NB4 (cell line): ENCODE measurements at regions not wholly inside any gene's neighbourhood (a gene's known extent, or its start where the extent isn't known, plus 50 kb on each side); places are given as distances from the start of the nearest gene placed in this dataset.

Experiments used
- DNase-seq: peaks from one replicate; pipeline ENCODE4 v3.0.0; 2010; ENCODE audit warnings: low read depth
- H3K4me3 ChIP-seq: one replicate; pipeline ENCODE4 v1.5.1; 2011; ENCODE audit warnings: mild to moderate bottlenecking, low read depth, low read length, moderate library complexity
- MYC ChIP-seq: IDR thresholded peaks from 2 replicates; pipeline ENCODE4 v1.6.1; 2011; ENCODE audit warnings: low read depth, low read length
- POLR2A ChIP-seq: IDR thresholded peaks from 2 replicates; pipeline ENCODE4 v1.6.1; 2011; ENCODE audit warnings: mild to moderate bottlenecking; ENCODE audit not compliant: insufficient read length; ENCODE audit errors: extremely low read depth
- TF ChIP-seq, protein P1 (sequence below): IDR thresholded peaks from one replicate; pipeline ENCODE4 v1.5.1; 2012; ENCODE audit warnings: low read depth, low read length
- TF ChIP-seq, protein P2 (sequence below): IDR thresholded peaks from 2 replicates; pipeline ENCODE4 v1.6.1; 2011; ENCODE audit warnings: low read depth, low read length

DNA sequence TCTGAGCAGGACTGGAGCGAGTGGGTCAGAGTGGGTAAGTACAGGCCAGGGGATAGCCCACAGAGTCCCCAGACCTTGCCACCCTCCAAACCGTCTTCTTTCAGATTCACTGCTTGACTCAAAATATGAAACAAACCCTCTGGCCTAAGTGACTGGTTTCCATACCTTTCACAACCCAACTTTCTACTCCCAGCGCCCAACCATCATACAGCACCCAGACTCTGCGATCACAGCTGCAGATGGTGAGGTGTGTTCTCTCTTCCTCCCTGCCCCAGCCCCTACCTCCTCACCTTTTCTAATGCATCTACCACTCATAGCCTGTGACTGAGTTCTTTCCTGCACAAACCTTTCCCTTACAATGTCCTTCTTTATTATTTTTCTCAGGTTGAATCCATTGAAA, 92.0 kb upstream of the CELF2 start:
- TF ChIP-seq, protein P1, sequence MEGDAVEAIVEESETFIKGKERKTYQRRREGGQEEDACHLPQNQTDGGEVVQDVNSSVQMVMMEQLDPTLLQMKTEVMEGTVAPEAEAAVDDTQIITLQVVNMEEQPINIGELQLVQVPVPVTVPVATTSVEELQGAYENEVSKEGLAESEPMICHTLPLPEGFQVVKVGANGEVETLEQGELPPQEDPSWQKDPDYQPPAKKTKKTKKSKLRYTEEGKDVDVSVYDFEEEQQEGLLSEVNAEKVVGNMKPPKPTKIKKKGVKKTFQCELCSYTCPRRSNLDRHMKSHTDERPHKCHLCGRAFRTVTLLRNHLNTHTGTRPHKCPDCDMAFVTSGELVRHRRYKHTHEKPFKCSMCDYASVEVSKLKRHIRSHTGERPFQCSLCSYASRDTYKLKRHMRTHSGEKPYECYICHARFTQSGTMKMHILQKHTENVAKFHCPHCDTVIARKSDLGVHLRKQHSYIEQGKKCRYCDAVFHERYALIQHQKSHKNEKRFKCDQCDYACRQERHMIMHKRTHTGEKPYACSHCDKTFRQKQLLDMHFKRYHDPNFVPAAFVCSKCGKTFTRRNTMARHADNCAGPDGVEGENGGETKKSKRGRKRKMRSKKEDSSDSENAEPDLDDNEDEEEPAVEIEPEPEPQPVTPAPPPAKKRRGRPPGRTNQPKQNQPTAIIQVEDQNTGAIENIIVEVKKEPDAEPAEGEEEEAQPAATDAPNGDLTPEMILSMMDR: no peak
- TF ChIP-seq, protein P2, sequence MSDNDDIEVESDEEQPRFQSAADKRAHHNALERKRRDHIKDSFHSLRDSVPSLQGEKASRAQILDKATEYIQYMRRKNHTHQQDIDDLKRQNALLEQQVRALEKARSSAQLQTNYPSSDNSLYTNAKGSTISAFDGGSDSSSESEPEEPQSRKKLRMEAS: no peak
- no peak for TF ChIP-seq POLR2A
- no peak for TF ChIP-seq MYC
- DNase-seq: no peak
- H3K4me3 ChIP-seq: no peak overlapping the region

DNA sequence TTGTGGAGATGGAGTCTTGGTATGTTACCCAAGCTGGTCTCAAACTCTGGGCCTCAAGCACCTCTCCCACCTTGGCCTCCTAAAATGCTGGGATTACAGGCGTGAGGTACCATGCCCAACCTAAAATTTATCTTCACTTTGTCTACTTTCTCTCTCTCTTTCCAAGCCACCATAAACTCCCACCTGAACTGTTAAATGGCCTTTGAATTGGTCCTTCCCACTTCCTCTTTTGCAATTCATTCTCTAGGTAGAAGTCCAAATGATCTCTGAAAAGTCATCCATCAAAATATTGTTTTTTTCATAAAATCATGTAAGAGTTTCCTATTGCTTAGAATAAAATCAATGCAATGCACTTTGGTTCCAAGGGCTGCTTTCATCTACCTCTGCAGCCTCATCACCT, 90.1 kb upstream of the CELF2 start:
- H3K4me3 ChIP-seq: no peak overlapping the region

DNA sequence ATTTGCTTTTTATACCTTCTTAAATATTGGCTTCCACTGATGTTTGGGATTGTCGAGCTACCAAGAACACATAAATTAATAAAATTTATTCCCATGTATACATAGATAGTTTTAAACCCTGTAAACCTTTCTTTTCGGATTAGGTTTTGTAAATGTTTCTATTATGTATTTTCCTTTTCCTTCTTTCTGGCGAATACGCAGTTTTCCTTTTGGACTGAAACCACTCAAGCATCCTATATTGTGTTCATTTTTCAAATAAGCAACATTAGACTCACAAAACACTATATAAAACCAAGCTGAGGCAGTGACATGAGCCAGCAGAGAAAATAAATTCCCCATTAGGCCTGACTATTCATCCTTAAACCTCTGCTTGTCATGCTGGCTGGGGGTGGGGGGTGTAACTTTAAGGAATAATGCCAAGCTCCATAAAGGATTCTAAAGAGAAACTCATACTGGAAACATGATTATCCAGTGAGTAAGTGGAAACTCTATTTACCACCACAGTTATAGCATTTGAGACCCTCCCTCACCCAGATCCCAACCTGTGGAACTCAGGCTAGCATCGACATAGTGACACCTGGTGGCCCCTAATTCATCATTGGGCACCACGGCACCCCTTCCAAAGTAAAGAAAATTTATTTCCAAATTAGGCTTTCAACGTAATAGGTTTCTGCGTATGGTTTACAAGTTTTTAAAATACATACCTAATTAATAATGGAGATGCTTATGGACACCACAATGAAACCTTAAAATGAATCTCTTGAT, 86.5 kb upstream of the CELF2 start:
- no peak for DNase-seq
- TF ChIP-seq MYC (no peak), POLR2A (no peak)
- TF ChIP-seq, protein P1: no peak
- TF ChIP-seq, protein P2: no peak
- H3K4me3 ChIP-seq: no peak overlapping the region

More for the DNA sequence above, 90.1 kb upstream of the CELF2 start:
- TF ChIP-seq, protein P1: no peak
- TF ChIP-seq POLR2A: no peak
- TF ChIP-seq MYC: no peak
- TF ChIP-seq, protein P2: no peak
- DNase-seq: no peak

DNA sequence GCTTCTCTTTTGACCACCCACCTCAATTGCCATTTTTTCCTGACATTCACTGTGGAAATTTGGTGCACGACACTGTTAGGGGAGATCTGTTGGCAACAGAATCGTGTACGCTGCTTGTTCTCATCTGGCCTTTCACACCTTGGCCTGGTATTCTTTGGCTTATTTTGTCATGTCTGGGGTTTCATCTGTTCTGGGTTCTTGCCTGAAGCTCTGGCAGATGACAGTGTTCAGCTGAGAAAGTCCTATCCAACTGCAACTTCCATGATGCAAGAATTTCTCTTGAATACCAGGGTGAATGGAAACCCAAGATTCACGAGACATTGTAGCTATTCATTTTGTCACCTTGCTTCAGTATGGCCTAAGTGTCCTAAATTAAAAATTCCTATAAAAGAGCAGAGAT, 82.6 kb upstream of the CELF2 start:
- no peak overlapping the region for H3K4me3 ChIP-seq
- TF ChIP-seq MYC (no peak), POLR2A (no peak)
- TF ChIP-seq, protein P2: no peak
- TF ChIP-seq, protein P1: no peak

DNA sequence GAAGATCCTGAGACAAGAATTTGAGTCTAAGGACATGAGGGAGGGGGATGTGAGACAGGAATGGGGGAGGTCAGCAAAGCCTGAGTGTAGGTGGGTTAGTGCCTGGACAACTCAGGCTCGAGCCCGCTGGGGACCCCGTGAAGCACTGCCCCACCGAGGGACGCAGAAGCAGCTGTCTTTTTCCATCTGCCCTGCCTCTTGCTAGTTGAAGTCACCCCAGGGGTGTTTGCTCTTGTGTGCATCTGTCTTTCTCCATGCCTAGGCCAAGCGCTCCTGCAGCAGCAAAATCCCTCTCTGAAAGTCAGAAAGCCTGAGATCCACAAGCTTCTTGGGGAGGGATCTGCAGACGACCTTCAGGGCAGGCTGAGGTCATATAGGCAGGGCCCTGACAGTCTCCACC, 79.0 kb upstream of the CELF2 start:
- H3K4me3 ChIP-seq: no peak overlapping the region
- no peak for DNase-seq
- TF ChIP-seq MYC (no peak), POLR2A (no peak)
- TF ChIP-seq, protein P2: no peak
- TF ChIP-seq, protein P1: no peak

More for the DNA sequence above, 82.6 kb upstream of the CELF2 start:
- no peak for DNase-seq
